ENCODE measurements at regions not wholly inside any gene's neighbourhood (a gene's known extent, or its start where the extent isn't known, plus 50 kb on each side); places are given as distances from the start of the nearest gene placed in this dataset.

DNA sequence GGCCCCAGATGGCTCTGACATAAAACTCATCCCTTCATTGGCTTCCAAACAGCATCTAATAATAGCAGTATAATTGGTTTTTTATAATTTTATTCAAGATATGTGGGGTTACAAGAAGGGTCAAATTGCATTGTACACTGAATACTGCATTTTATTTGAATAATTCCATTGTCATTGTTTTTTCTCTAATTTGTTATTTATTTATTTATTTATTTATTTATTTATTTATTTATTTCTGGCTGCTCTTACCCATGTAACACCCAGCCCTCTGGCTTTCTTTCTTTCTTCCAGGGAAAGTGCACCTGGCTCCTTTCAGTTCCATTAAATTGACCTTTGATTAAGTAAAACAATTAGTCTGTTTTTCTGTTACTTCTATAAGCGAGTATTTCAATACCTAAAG is 210.1 kb downstream of the CDH9 start:
- Histone ChIP-seq H3K27ac (no peak overlapping the region), H3K79me2 (no peaks in the 10 kb centered on the region)
- no peak for TF ChIP-seq CTCF (IDR thresholded peaks at IDR 0.05)

GRCh38 chr5:26813235-26813634 is 225.2 kb downstream of the CDH9 start:
- Histone ChIP-seq H3K36me3 (ENCODE audit: control insufficient read depth, insufficient read depth, low read length) (no peaks in the 10 kb centered on the region), H3K27ac (no peak overlapping the region), H3K4me3 (ENCODE audit: low read depth, low read length) (no peak overlapping the region), H3K27me3 (ENCODE audit: control insufficient read depth, insufficient read depth, low read length) (no peaks in the 10 kb centered on the region), H3K4me2 (ENCODE audit: low read length) (no peak overlapping the region), H3K9me3 (ENCODE audit: control insufficient read depth, low read length) (no peaks in the 10 kb centered on the region), H3K9ac (no peak overlapping the region), H2AFZ (no peak overlapping the region), H3K4me1 (no peaks in the 10 kb centered on the region), H3K79me2 (no peaks in the 10 kb centered on the region)
- no peak for TF ChIP-seq CTCF (IDR thresholded peaks at IDR 0.05)

More for the DNA sequence above, 210.1 kb downstream of the CDH9 start:
- H3K36me3 ChIP-seq (ENCODE audit: control insufficient read depth, insufficient read depth, low read length), result no peaks in the 10 kb centered on the region
- no peak overlapping the region for H3K4me2 ChIP-seq (ENCODE audit: low read length)
- H2AFZ ChIP-seq, result no peak overlapping the region
- H3K27me3 ChIP-seq (ENCODE audit: control insufficient read depth, insufficient read depth, low read length), result no peaks in the 10 kb centered on the region
- H3K4me3 ChIP-seq (ENCODE audit: low read depth, low read length), result no peak overlapping the region
- no peaks in the 10 kb centered on the region for H3K4me1 ChIP-seq
- H3K9me3 ChIP-seq (ENCODE audit: control insufficient read depth, low read length), result no peaks in the 10 kb centered on the region
- no peak overlapping the region for H3K9ac ChIP-seq

DNA sequence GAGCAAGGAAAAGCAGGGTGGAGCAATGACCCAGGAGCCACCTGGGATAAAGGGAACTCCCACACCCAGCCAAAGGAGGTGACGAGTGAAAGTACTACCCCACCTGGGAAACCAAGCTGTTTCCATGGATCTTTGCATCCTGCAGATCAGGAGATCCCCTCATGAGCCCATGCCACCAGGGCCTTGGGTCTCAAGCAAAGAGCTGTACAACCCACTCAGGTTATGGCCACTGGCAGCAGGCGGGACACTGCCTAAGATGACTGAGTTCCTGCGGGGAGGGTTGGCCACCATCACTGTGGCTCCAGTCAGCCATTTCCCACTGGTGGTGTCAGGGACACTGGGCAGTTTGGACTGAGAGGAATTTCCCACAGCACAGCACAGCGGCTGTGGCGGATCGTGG is 225.7 kb downstream of the CDH9 start:
- Histone ChIP-seq H3K4me2 (ENCODE audit: low read length) (no peak overlapping the region), H3K9ac (no peak overlapping the region), H3K9me3 (ENCODE audit: control insufficient read depth, low read length) (no peaks in the 10 kb centered on the region), H3K27me3 (ENCODE audit: control insufficient read depth, insufficient read depth, low read length) (no peaks in the 10 kb centered on the region), H3K36me3 (ENCODE audit: control insufficient read depth, insufficient read depth, low read length) (no peaks in the 10 kb centered on the region), H3K27ac (no peak overlapping the region), H3K4me1 (no peaks in the 10 kb centered on the region), H3K79me2 (no peaks in the 10 kb centered on the region), H3K4me3 (ENCODE audit: low read depth, low read length) (no peak overlapping the region), H2AFZ (no peak overlapping the region)
- TF ChIP-seq CTCF (IDR thresholded peaks at IDR 0.05), result no peak

DNA sequence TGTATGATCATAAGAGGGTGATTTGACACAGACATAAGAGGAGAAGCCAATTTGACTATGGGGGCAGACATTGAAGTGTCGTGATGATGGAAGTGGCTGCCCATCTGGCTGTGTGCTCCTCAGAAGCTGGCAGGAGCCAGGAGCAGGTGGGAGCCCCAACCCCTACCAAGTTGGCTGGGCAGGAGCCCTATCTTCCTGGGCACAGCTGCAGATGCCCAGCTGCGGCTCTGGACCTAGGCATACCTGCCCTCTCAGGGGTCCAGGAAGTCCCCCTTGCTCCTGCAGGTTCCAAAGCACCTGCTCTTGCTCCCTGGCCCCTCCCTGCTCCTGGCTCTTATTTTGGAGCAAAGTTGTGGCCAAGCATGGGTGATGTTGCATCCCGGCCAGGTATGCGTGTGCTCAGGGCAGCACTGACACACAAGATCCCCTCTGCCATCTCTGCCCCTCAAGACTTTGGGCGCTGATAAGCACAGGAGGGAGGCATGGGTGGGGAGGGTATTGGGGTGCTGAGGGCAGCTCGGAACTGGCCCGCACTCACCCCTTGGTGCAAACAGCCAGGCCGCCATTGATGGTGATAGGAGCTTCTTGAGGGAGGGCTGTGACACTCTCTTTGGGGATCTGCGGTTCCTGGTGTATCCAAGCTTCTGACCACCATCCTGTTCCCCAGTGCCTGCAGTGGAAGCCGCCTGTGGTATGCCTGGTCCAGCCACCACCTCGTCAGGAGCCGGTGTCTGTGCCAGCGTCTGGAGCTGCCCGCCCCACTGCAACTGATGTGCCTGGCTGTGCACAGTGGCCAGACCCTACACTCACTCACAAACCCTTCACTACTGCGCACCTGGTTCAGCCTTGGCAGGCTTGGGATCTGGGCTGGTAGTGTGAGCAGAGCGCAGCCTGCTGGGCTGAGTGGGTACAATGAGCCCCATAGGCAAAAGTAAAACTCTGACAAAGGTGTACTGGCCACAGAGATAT is 230.9 kb downstream of the CDH9 start:
- H3K9ac ChIP-seq, result no peak overlapping the region
- no peak overlapping the region for H2AFZ ChIP-seq
- no peaks in the 10 kb centered on the region for H3K9me3 ChIP-seq (ENCODE audit: control insufficient read depth, low read length)
- no peak overlapping the region for H3K4me3 ChIP-seq (ENCODE audit: low read depth, low read length)
- no peaks in the 10 kb centered on the region for H3K27me3 ChIP-seq (ENCODE audit: control insufficient read depth, insufficient read depth, low read length)
- no peak for TF ChIP-seq CTCF (IDR thresholded peaks at IDR 0.05)
- H3K27ac ChIP-seq, result no peak overlapping the region
- H3K4me2 ChIP-seq (ENCODE audit: low read length), result no peak overlapping the region
- H3K79me2 ChIP-seq, result no peaks in the 10 kb centered on the region
- no peaks in the 10 kb centered on the region for H3K4me1 ChIP-seq
- H3K36me3 ChIP-seq (ENCODE audit: control insufficient read depth, insufficient read depth, low read length), result no peaks in the 10 kb centered on the region

DNA sequence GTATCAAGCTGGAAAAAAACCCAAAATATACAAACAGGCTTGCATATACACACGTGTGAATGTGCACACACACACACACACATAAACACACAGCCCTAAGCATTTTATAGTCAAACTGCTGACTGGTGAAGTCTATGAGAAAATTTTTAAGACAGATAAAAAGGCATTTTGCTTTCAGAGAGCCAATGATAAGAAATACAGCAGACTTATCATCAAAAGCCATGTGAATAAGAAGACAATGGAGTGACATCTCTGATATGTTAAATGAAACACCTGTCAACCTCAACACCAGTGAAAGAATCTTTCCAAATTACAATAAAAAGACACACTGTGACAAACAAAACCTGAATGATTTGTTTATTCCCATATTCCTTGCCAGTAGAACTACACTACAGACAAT is 233.3 kb downstream of the CDH9 start:
- H3K4me3 ChIP-seq (ENCODE audit: low read depth, low read length), result no peak overlapping the region
- H3K9me3 ChIP-seq (ENCODE audit: control insufficient read depth, low read length), result no peaks in the 10 kb centered on the region
- no peaks in the 10 kb centered on the region for H3K79me2 ChIP-seq
- TF ChIP-seq CTCF (IDR thresholded peaks at IDR 0.05), result no peak
- no peak overlapping the region for H3K9ac ChIP-seq
- no peaks in the 10 kb centered on the region for H3K4me1 ChIP-seq
- H2AFZ ChIP-seq, result no peak overlapping the region
- H3K27me3 ChIP-seq (ENCODE audit: control insufficient read depth, insufficient read depth, low read length), result no peaks in the 10 kb centered on the region
- no peak overlapping the region for H3K4me2 ChIP-seq (ENCODE audit: low read length)
- H3K36me3 ChIP-seq (ENCODE audit: control insufficient read depth, insufficient read depth, low read length), result no peaks in the 10 kb centered on the region
- H3K27ac ChIP-seq, result no peak overlapping the region

All from parathyroid adenoma (tissue), 2 donors.